Skeletal muscle tissue (tissue), 3 donors: ENCODE measurements at regions not wholly inside any gene's neighbourhood (a gene's known extent, or its start where the extent isn't known, plus 50 kb on each side); places are given as distances from the start of the nearest gene placed in this dataset.

Experiments used
- H3K27ac ChIP-seq: one replicate; pipeline ENCODE4 v1.7.0; 2013; ENCODE audit warnings: mild to moderate bottlenecking, low read depth, low read length, inconsistent platforms
- H3K27me3 ChIP-seq, 3 donors: one replicate each; pipeline ENCODE4 v1.7.0; 2013; ENCODE audit warnings: low read length in 3 of 3; ENCODE audit not compliant: control insufficient read depth in 3 of 3, insufficient read depth in 3 of 3
- H3K36me3 ChIP-seq, 3 donors: one replicate each; pipeline ENCODE4 v1.7.0; 2013; ENCODE audit warnings: low read length in 3 of 3; ENCODE audit not compliant: control insufficient read depth in 3 of 3, insufficient read depth in 3 of 3
- H3K4me1 ChIP-seq, 3 donors: one replicate each; pipeline ENCODE4 v1.7.0; 2013; ENCODE audit warnings: low read length in 3 of 3, mild to moderate bottlenecking in 3 of 3; ENCODE audit not compliant: control insufficient read depth in 3 of 3, insufficient read depth in 3 of 3
- H3K4me3 ChIP-seq, 3 donors: one replicate each; pipeline ENCODE4 v1.7.0; 2013; ENCODE audit warnings: low read length in 3 of 3
- H3K9ac ChIP-seq, 3 donors: one replicate each; pipeline ENCODE4 v1.7.0; 2013; ENCODE audit warnings: low read length in 3 of 3, mild to moderate bottlenecking in 3 of 3, moderate library complexity in 2 of 3, low read depth in 1 of 3
- H3K9me3 ChIP-seq, 3 donors: one replicate each; pipeline ENCODE4 v1.7.0; 2013; ENCODE audit warnings: low read length in 3 of 3; ENCODE audit not compliant: control insufficient read depth in 3 of 3
- donor health status: Osteomylitis.

DNA sequence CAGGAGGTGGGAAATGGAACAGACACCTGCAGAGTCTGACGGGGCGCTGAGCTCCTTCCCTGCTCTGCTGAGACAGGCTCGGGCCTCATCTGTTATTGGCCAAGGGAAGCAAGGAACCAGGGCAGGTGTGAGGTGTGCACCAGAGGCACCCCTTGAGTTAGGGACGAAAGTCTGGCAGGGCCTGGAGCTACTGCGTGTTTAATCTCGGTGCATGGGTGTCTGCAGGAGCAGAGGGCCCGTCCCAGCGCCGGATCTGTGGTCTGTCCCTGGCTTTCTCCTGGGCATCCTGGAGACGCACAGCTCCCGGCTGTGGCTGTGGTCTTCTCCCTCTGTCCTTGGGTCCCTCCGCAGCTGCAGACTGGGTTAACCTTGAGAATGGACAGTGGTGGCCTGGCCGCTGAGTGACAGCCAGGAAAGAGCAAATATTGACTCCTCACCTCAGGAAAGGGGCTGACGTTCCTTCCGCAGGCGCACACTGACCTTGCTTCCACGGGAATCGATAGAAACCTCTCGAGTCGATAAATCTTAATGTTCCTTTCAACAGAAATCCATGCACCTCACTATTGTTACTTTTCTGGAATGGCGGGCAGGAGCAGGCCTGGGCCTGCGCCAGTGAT, 975.6 kb downstream of the BRD1 start:
- Histone ChIP-seq H3K27me3 (peaks cover 0 to 2% (median 0%) of the 10 kb centered on the region in 3 donors), H3K9me3 (no peaks in the 10 kb centered on the region), H3K4me1 (no peaks in the 10 kb centered on the region), H3K4me3 (no peak overlapping the region), H3K27ac (no peak overlapping the region), H3K9ac (no peak overlapping the region), H3K36me3 (no peaks in the 10 kb centered on the region)

DNA sequence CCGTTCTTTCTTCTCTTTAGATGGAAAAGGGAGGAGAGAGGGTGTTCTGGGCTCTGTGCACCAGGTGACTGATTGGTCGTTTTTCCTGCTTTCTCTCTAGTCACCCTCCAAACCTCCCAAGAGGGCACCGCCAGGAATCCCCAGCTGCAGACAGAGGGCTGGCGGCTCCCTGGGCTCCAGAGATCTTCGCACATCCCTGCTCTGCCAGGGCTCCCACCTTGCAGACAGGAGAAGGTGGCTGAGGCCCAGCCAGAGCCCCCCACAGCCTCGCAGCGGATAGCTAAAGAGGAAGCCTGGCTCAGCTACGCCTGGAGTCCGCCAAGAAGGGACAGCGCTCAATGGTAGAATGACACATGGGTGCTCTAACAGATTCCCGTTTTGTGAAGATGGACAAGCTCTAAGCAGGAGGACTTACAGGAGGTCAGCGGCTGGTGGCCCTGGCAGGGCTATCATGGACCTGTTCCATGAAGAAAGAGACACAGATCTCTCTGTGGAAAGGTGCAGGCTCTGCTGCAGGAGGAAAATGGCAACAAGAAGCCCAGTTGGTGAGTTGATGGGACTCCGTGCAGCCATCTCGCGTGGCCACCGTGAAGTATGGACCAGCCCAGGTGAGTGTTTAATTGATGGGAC, 976.9 kb downstream of the BRD1 start:
- Histone ChIP-seq H3K36me3 (no peaks in the 10 kb centered on the region), H3K4me3 (no peak overlapping the region), H3K9me3 (no peaks in the 10 kb centered on the region), H3K9ac (no peak overlapping the region), H3K4me1 (no peaks in the 10 kb centered on the region), H3K27ac (no peak overlapping the region), H3K27me3 (peaks cover 0 to 4% (median 4%) of the 10 kb centered on the region in 3 donors)

GRCh38 chr22:48849963-48850657, 977.6 kb downstream of the BRD1 start:
- Histone ChIP-seq H3K4me3 (no peak overlapping the region), H3K27me3 (peaks cover 0 to 10% (median 6%) of the 10 kb centered on the region in 3 donors), H3K4me1 (no peaks in the 10 kb centered on the region), H3K9me3 (no peaks in the 10 kb centered on the region), H3K27ac (no peak overlapping the region), H3K36me3 (no peaks in the 10 kb centered on the region), H3K9ac (no peak overlapping the region)

GRCh38 chr22:48849219-48849912, 978.3 kb downstream of the BRD1 start:
- no peaks in the 10 kb centered on the region for H3K36me3 ChIP-seq
- H3K4me3 ChIP-seq: no peak overlapping the region
- H3K27me3 ChIP-seq: peaks cover 0 to 16% (median 7%) of the 10 kb centered on the region in 3 donors
- H3K9me3 ChIP-seq: no peaks in the 10 kb centered on the region
- no peak overlapping the region for H3K27ac ChIP-seq
- no peak overlapping the region for H3K9ac ChIP-seq
- no peaks in the 10 kb centered on the region for H3K4me1 ChIP-seq

DNA sequence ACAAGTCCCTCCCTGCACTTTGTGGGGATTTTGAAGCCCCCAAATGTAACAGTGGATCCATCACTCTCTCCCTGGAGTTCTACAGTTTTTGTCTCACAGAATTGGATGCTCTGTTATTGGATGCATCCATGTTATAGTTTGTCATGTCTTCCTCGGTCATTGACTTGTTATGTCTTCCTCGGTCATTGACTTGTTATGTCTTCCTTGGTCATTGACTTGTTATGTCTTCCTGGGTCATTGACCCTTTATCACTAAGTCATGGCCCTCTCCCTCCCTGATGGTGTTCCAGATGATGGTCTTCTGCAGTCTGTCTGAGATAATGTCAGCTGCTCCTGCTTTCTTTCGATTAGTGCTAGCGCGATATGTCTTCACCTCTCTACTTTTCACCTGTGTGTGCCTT, 981.5 kb downstream of the BRD1 start:
- Histone ChIP-seq H3K9ac (no peak overlapping the region), H3K36me3 (no peaks in the 10 kb centered on the region), H3K4me1 (no peaks in the 10 kb centered on the region), H3K9me3 (no peaks in the 10 kb centered on the region), H3K27me3 (peaks cover 0 to 24% (median 7%) of the 10 kb centered on the region in 3 donors), H3K27ac (no peak overlapping the region), H3K4me3 (no peak overlapping the region)

GRCh38 chr22:48845356-48845936, 982.2 kb downstream of the BRD1 start:
- Histone ChIP-seq H3K9ac (no peak overlapping the region), H3K9me3 (no peaks in the 10 kb centered on the region), H3K4me3 (no peak overlapping the region), H3K27ac (no peak overlapping the region), H3K27me3 (peaks cover 0 to 24% (median 10%) of the 10 kb centered on the region in 3 donors), H3K4me1 (no peaks in the 10 kb centered on the region), H3K36me3 (no peaks in the 10 kb centered on the region)

GRCh38 chr22:48844056-48844675, 983.5 kb downstream of the BRD1 start:
- Histone ChIP-seq H3K36me3 (no peaks in the 10 kb centered on the region), H3K27ac (no peak overlapping the region), H3K9me3 (no peaks in the 10 kb centered on the region), H3K9ac (no peak overlapping the region), H3K27me3 (peaks cover 0 to 27% (median 10%) of the 10 kb centered on the region in 3 donors), H3K4me1 (no peaks in the 10 kb centered on the region), H3K4me3 (no peak overlapping the region)

GRCh38 chr22:48843640-48844039, 984.0 kb downstream of the BRD1 start:
- Histone ChIP-seq H3K4me3 (no peak overlapping the region), H3K27me3 (peaks cover 0 to 32% (median 10%) of the 10 kb centered on the region in 3 donors), H3K27ac (no peak overlapping the region), H3K9ac (no peak overlapping the region), H3K4me1 (no peaks in the 10 kb centered on the region), H3K9me3 (no peaks in the 10 kb centered on the region), H3K36me3 (no peaks in the 10 kb centered on the region)

DNA sequence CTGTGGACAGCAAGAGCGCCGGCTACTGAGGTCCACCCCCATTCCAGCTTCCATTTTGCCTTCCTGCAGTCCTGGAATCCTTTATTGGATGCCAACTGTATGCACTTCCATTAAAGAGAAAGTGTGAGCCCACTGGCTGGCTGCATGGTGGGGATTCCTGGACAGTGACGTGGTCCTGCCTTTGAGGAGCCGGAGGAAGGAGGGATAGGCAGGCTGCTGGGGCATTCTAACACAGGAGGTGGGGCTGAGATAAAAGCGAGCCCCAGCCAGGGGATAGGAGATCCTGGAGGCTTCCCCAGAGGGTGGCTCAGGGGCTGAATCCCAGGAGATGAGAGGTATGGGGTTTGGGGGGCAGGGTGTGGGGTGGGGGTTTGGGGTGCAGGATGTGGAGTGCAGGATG, 984.7 kb downstream of the BRD1 start:
- H3K9me3 ChIP-seq: no peaks in the 10 kb centered on the region
- H3K27ac ChIP-seq: no peak overlapping the region
- peaks cover 0 to 37% (median 10%) of the 10 kb centered on the region in 3 donors for H3K27me3 ChIP-seq
- no peaks in the 10 kb centered on the region for H3K4me1 ChIP-seq
- H3K36me3 ChIP-seq: no peaks in the 10 kb centered on the region
- H3K9ac ChIP-seq: no peak overlapping the region
- no peak overlapping the region for H3K4me3 ChIP-seq
